H9 (cell line): ENCODE measurements at regions not wholly inside any gene's neighbourhood (a gene's known extent, or its start where the extent isn't known, plus 50 kb on each side); places are given as distances from the start of the nearest gene placed in this dataset.

Source experiments
- DNase-seq: peaks from one replicate; pipeline ENCODE4 v3.0.0-alpha.2; 2017
- H2AFZ ChIP-seq: one replicate; pipeline ENCODE4 v1.6.1; 2013; ENCODE audit warnings: mild to moderate bottlenecking, low read length, control low read depth, moderate library complexity
- H2AK5ac ChIP-seq: 2 replicates; pipeline ENCODE4 v1.6.1; 2013; ENCODE audit warnings: low read length, control low read depth, mixed read lengths; ENCODE audit not compliant: insufficient read length
- H2BK120ac ChIP-seq: one replicate; pipeline ENCODE4 v1.6.1; 2013; ENCODE audit warnings: low read depth, mild to moderate bottlenecking, low read length, control low read depth, inconsistent platforms; ENCODE audit not compliant: poor library complexity, severe bottlenecking
- H2BK12ac ChIP-seq: 2 replicates; pipeline ENCODE4 v1.6.1; 2013; ENCODE audit warnings: low read length, control low read depth, mixed read lengths, low read depth; ENCODE audit not compliant: insufficient read length
- H2BK15ac ChIP-seq: 2 replicates; pipeline ENCODE4 v1.6.1; 2013; ENCODE audit warnings: low read depth, low read length, control low read depth
- H2BK20ac ChIP-seq: one replicate; pipeline ENCODE4 v1.6.1; 2013; ENCODE audit warnings: low read depth, mild to moderate bottlenecking, low read length, control low read depth, inconsistent platforms; ENCODE audit not compliant: poor library complexity, severe bottlenecking
- H2BK5ac ChIP-seq: 2 replicates; pipeline ENCODE4 v1.6.1; 2013; ENCODE audit warnings: low read length, control low read depth, mixed read lengths; ENCODE audit not compliant: insufficient read length
- H3K14ac ChIP-seq: 2 replicates; pipeline ENCODE4 v1.6.1; 2013; ENCODE audit warnings: low read length, control low read depth; ENCODE audit not compliant: insufficient read depth
- H3K18ac ChIP-seq: 2 replicates; pipeline ENCODE4 v1.6.1; 2013; ENCODE audit warnings: low read depth, mild to moderate bottlenecking, mixed read lengths, low read length, control low read depth; ENCODE audit not compliant: insufficient read length
- H3K23ac ChIP-seq: 2 replicates; pipeline ENCODE4 v1.6.1; 2013; ENCODE audit warnings: low read length, control low read depth, mixed read lengths, low read depth; ENCODE audit not compliant: insufficient read length
- H3K23me2 ChIP-seq: 2 replicates; pipeline ENCODE4 v1.6.1; 2013; ENCODE audit warnings: low read depth, mild to moderate bottlenecking, mixed read lengths, low read length, control low read depth; ENCODE audit not compliant: insufficient read length, poor library complexity, severe bottlenecking
- H3K27ac ChIP-seq: 2 replicates; pipeline ENCODE4 v1.5.1; 2013; ENCODE audit warnings: low read length, control low read depth, mixed read lengths, low read depth; ENCODE audit not compliant: insufficient read length
- H3K27me3 ChIP-seq: 2 replicates; pipeline ENCODE4 v1.6.1; 2013; ENCODE audit warnings: low read length, control low read depth, inconsistent platforms; ENCODE audit not compliant: insufficient read depth
- H3K4ac ChIP-seq: 2 replicates; pipeline ENCODE4 v1.6.1; 2013; ENCODE audit warnings: low read depth, mild to moderate bottlenecking, control low read depth, inconsistent platforms, low read length, moderate library complexity
- H3K4me1 ChIP-seq: 2 replicates; pipeline ENCODE4 v1.6.1; 2013; ENCODE audit warnings: low read length, control low read depth, inconsistent platforms; ENCODE audit not compliant: insufficient read depth
- H3K4me2 ChIP-seq: 2 replicates; pipeline ENCODE4 v1.6.1; 2013; ENCODE audit warnings: low read length, control low read depth, mixed read lengths; ENCODE audit not compliant: insufficient read length, insufficient read depth
- H3K56ac ChIP-seq: 2 replicates; pipeline ENCODE4 v1.6.1; 2013; ENCODE audit warnings: low read depth, mild to moderate bottlenecking, mixed read lengths, low read length, control low read depth; ENCODE audit not compliant: insufficient read length
- H3K79me1 ChIP-seq: 2 replicates; pipeline ENCODE4 v1.6.1; 2013; ENCODE audit warnings: low read depth, mild to moderate bottlenecking, moderate library complexity, low read length, control low read depth, inconsistent platforms; ENCODE audit not compliant: insufficient read depth, poor library complexity, severe bottlenecking
- H3K79me2 ChIP-seq: 2 replicates; pipeline ENCODE4 v1.6.1; 2013; ENCODE audit warnings: low read length, control low read depth, inconsistent platforms; ENCODE audit not compliant: insufficient read depth
- H3K9ac ChIP-seq: 2 replicates; pipeline ENCODE4 v1.6.1; 2013; ENCODE audit warnings: low read length, control low read depth, mixed read lengths; ENCODE audit not compliant: insufficient read length; ENCODE audit errors: extremely low read depth
- H3K9me3 ChIP-seq: one replicate; pipeline ENCODE4 v1.6.1; 2013; ENCODE audit warnings: low read depth, low read length, inconsistent platforms; ENCODE audit not compliant: control insufficient read depth
- H3T11ph ChIP-seq: one replicate; pipeline ENCODE4 v1.6.1; 2013; ENCODE audit warnings: mild to moderate bottlenecking, low read length, control low read depth, inconsistent platforms
- H4K20me1 ChIP-seq: one replicate; pipeline ENCODE4 v1.6.1; 2013; ENCODE audit not compliant: control insufficient read depth, insufficient read length, insufficient read depth
- H4K5ac ChIP-seq: 2 replicates; pipeline ENCODE4 v1.6.1; 2013; ENCODE audit warnings: low read depth, mild to moderate bottlenecking, mixed read lengths, low read length, control low read depth; ENCODE audit not compliant: insufficient read length
- H4K8ac ChIP-seq: replicated peaks from 2 replicates; pipeline ENCODE4 v1.6.1; 2013; ENCODE audit warnings: low read length, control low read depth, mixed read lengths, low read depth; ENCODE audit not compliant: insufficient read length
- H4K91ac ChIP-seq: 2 replicates; pipeline ENCODE4 v1.6.1; 2013; ENCODE audit warnings: low read depth, mild to moderate bottlenecking, moderate library complexity, mixed read lengths, low read length, control low read depth; ENCODE audit not compliant: insufficient read length
- H3K27ac Mint-ChIP-seq, 3 experiments: 2 replicates in 2 of 3; 3 replicates in 1 of 3; pipeline ENCODE4 v1.8.0; 2020 to 2021; ENCODE audit warnings: mixed read lengths in 3 of 3, mild to moderate bottlenecking in 1 of 3, moderate library complexity in 1 of 3
- H3K27me3 Mint-ChIP-seq: 2 replicates; pipeline ENCODE4 v1.8.0; 2021; ENCODE audit warnings: low read depth, mild to moderate bottlenecking, moderate library complexity, mixed read lengths
- H3K36me3 Mint-ChIP-seq, 3 experiments: 2 replicates in 2 of 3; 3 replicates in 1 of 3; pipeline ENCODE4 v1.8.0; 2020 to 2021; ENCODE audit warnings: low read depth in 3 of 3, mixed read lengths in 3 of 3; ENCODE audit not compliant: insufficient read depth in 1 of 3
- H3K4me1 Mint-ChIP-seq, 2 experiments: 2 replicates each; pipeline ENCODE4 v1.8.0; 2020; ENCODE audit warnings: mixed read lengths in 2 of 2
- H3K4me3 Mint-ChIP-seq, 2 experiments: 2 replicates in 1 of 2; 3 replicates in 1 of 2; pipeline ENCODE4 v1.8.0; 2020 to 2021; ENCODE audit warnings: mild to moderate bottlenecking in 2 of 2, mixed read lengths in 2 of 2, moderate library complexity in 1 of 2
- H3K9me3 Mint-ChIP-seq, 2 experiments: 2 replicates in 1 of 2; 3 replicates in 1 of 2; pipeline ENCODE4 v1.8.0; 2020; ENCODE audit warnings: mild to moderate bottlenecking in 2 of 2, mixed read lengths in 2 of 2, moderate library complexity in 1 of 2
- CTCF ChIP-seq: fragments of 200-600 bp; sonication (generic); conservative IDR thresholded peaks from 3 replicates; pipeline ENCODE4 v1.8.0; 2021; ENCODE audit warnings: antibody characterized with exemption, mild to moderate bottlenecking
- WGBS: extraction: QIAGEN DNeasy Blood & Tissue Kit; methylation state at CpG from one replicate; pipeline ENCODE4 v1.1.7; 2013; ENCODE audit warnings: missing lambda C conversion rate, low lambda C conversion rate, mixed read lengths; ENCODE audit not compliant: insufficient read length; ENCODE audit errors: extremely low coverage; 5-methylcytosine and 5-hydroxymethylcytosine counted together

GRCh38 chr15:98447069-98447468 lies 201.3 kb upstream of the IGF1R start:
- Mint-ChIP-seq H3K4me1 (peaks cover 3 to 9% of the 10 kb centered on the region in 2 experiments; a peak in 3 of 4 replicates), H3K27ac (no peak overlapping the region), H3K27me3 (peaks cover 22% of the 10 kb centered on the region), H3K4me3 (no peak overlapping the region), H3K9me3 (peaks cover 24 to 25% of the 10 kb centered on the region in 2 experiments), H3K36me3 (peaks cover 0 to 13% (median 2%) of the 10 kb centered on the region in 3 experiments; a peak in 2 of 7 replicates)
- no peak overlapping the region for H2BK15ac ChIP-seq
- no peak for TF ChIP-seq CTCF
- H3K27me3 ChIP-seq: no peaks in the 10 kb centered on the region
- no peak overlapping the region for H3K4me2 ChIP-seq
- H3K4ac ChIP-seq: no peak overlapping the region
- H3K23ac ChIP-seq: no peak overlapping the region
- no peak overlapping the region for H3K9ac ChIP-seq
- no peak overlapping the region for H2BK20ac ChIP-seq
- no peaks in the 10 kb centered on the region for H3K4me1 ChIP-seq
- no peak overlapping the region for H2BK5ac ChIP-seq
- H3K23me2 ChIP-seq: no peaks in the 10 kb centered on the region
- H4K91ac ChIP-seq: no peak overlapping the region
- H2BK120ac ChIP-seq: no peak overlapping the region
- no peak overlapping the region for H2AK5ac ChIP-seq
- H3K79me2 ChIP-seq: no peaks in the 10 kb centered on the region
- DNase-seq: no peak
- no peak overlapping the region for H3K14ac ChIP-seq
- H3K9me3 ChIP-seq: no peaks in the 10 kb centered on the region
- no peak overlapping the region for H4K8ac ChIP-seq
- no peak overlapping the region for H3K18ac ChIP-seq
- H3K27ac ChIP-seq: no peak overlapping the region
- H2AFZ ChIP-seq: no peak overlapping the region
- H2BK12ac ChIP-seq: no peak overlapping the region
- no peak overlapping the region for H3T11ph ChIP-seq
- H3K56ac ChIP-seq: no peak overlapping the region
- no CpG with 5 or more reads among the region's 8 CpGs for WGBS
- H4K20me1 ChIP-seq: no peaks in the 10 kb centered on the region
- no peak overlapping the region for H4K5ac ChIP-seq
- H3K79me1 ChIP-seq: no peaks in the 10 kb centered on the region
